Pancreas (tissue), 10 donors: ENCODE measurements at regions not wholly inside any gene's neighbourhood (a gene's known extent, or its start where the extent isn't known, plus 50 kb on each side); places are given as distances from the start of the nearest gene placed in this dataset.

Experiments
- ATAC-seq, 4 donors: fragments of 200-7000 bp; cut with Tn5 transposase; one replicate each; pipeline versions ENCODE4 v1.8.0 to v1.9.1; 2020; ENCODE audit warnings: mild to moderate bottlenecking in 4 of 4, moderate library complexity in 4 of 4
- DNase-seq, 6 donors: peaks; one replicate each; pipeline ENCODE4 v3.0.0-alpha.2; 2020
- FAIRE-seq: peaks from 2 replicates; lab custom pipeline; 2012; peaks lifted over from hg19 to GRCh38; lab: Jason Lieb, UNC
- H3K27ac ChIP-seq, 4 donors: fragments of 200-600 bp; sonication (generic); 1 replicate in 3 of 4; 2 replicates in 1 of 4; pipeline versions ENCODE4 v1.5.0 to v1.8.0; 2020
- H3K27me3 ChIP-seq, 4 donors: fragments of 200-600 bp; one replicate each; pipeline ENCODE4 v1.8.0; 2021
- H3K36me3 ChIP-seq, 3 donors: fragments of 200-600 bp; sonication (generic) in 1 of 3; one replicate each; pipeline versions ENCODE4 v1.5.0 to v1.8.0; 2020 to 2021
- H3K4me1 ChIP-seq, 3 donors: fragments of 200-600 bp; one replicate each; pipeline ENCODE4 v1.8.0; 2021
- H3K4me3 ChIP-seq, 4 donors: fragments of 200-600 bp; sonication (generic) in 2 of 4; one replicate each; pipeline versions ENCODE4 v1.5.0 to v1.8.0; 2020 to 2021
- H3K9me3 ChIP-seq, 4 donors: fragments of 200-600 bp; one replicate each; pipeline ENCODE4 v1.8.0; 2021
- WGBS, 2 donors: extraction: QIAGEN DNeasy Blood & Tissue Kit; methylation state at CpG; one replicate each; pipeline ENCODE4 v1.1.7; 2013; 5-methylcytosine and 5-hydroxymethylcytosine counted together
- intact Hi-C, 3 donors: fragments of 100-400 bp; cut with DNase I; formaldehyde crosslinking; loops; one replicate each; pipeline versions ENCODE4 v1.11.1 to v1.14.2; 2022
- TF ChIP-seq, protein P1 (sequence below), 4 donors: fragments of 200-600 bp; sonication (generic) in 3 of 4; IDR thresholded peaks; one replicate each; pipeline versions ENCODE4 v1.5.0 to v1.8.0; 2021; ENCODE audit warnings: antibody characterized with exemption in 4 of 4
- donor health status: healthy with polysubstance abuse.
- donor health status: DM: no; HTN: no; CAD: no; lungs with moderate emphysema.
- donor health status: DM: no; HTN: no; CAD: no.
- donor health status: control.
- donor health status: control.
- donor health status: Bipolar disorder and iron deficiency.
- donor health status: DM: yes; HTN: yes; CAD: no.
- donor health status: DM: no; HTN: no; CAD: no.
- donor health status: DM: no; HTN: no; CAD: no.
- donor health status: DM: yes; HTN: yes; CAD: no.

DNA sequence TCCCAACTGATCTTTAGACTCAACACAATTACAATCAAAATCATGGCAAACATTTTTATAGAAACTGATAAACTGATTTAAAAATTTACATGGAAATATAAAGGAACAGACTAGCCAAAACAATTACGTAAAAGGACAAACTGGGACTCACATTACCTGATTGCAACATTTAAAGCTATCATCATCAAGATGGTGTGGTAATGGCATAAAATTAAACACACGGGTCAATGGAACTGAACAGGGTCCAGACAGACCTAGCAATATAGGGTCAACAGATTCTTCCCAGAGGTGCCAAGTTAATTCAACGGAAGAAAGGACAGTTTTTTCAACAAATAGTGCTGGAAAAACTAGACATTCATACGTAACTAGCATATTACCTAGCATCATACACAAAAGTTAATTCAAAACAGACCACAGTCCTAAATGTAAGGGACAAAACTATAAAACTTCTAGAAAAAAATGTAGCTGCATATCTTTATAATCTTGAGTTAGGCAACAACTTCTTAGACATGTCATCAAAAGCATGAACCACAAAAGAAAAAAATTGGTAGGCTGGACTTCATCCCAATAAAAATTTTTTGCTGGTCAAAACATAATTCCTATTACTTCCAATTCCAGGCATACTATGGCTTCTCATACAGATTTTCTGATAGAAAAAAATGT, 147.4 kb upstream of the BEND6 start:
- H3K4me1 ChIP-seq = no peaks in the 10 kb centered on the region
- no peaks in the 10 kb centered on the region for H3K9me3 ChIP-seq
- 78 to 87% methylated on average over 4 of the region's 4 CpGs for WGBS, 2 donors
- DNase-seq (no peak), FAIRE-seq (no peak), ATAC-seq (no peak)
- no peak overlapping the region for H3K27ac ChIP-seq
- no peaks in the 10 kb centered on the region for H3K36me3 ChIP-seq
- intact Hi-C loops = no loop called here
- no peaks in the 10 kb centered on the region for H3K27me3 ChIP-seq
- TF ChIP-seq, protein P1, sequence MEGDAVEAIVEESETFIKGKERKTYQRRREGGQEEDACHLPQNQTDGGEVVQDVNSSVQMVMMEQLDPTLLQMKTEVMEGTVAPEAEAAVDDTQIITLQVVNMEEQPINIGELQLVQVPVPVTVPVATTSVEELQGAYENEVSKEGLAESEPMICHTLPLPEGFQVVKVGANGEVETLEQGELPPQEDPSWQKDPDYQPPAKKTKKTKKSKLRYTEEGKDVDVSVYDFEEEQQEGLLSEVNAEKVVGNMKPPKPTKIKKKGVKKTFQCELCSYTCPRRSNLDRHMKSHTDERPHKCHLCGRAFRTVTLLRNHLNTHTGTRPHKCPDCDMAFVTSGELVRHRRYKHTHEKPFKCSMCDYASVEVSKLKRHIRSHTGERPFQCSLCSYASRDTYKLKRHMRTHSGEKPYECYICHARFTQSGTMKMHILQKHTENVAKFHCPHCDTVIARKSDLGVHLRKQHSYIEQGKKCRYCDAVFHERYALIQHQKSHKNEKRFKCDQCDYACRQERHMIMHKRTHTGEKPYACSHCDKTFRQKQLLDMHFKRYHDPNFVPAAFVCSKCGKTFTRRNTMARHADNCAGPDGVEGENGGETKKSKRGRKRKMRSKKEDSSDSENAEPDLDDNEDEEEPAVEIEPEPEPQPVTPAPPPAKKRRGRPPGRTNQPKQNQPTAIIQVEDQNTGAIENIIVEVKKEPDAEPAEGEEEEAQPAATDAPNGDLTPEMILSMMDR (IDR thresholded peaks at IDR 0.05) = no peak
- H3K4me3 ChIP-seq = no peak overlapping the region

DNA sequence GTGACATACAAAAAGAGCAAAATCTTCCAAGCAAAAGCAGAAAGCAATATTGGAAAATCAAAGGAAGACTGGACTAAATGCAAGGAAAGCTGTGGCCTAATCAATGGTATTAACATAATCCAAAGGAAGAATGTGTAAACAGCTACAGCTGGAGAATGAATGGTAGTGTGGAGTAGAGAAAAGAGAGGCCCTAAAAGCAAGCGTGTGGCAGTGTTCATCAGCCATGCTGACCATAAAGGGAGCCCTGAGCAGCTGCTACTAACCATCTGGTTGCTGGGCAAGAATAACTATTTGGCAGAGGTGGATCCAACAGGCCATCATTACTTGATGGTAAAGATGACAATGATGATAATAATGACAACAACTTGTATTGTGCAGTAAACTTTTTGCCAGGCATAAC, 148.5 kb upstream of the BEND6 start:
- Histone ChIP-seq H3K36me3 (no peaks in the 10 kb centered on the region), H3K9me3 (no peaks in the 10 kb centered on the region), H3K4me1 (no peaks in the 10 kb centered on the region), H3K4me3 (no peak overlapping the region), H3K27ac (no peak overlapping the region), H3K27me3 (no peaks in the 10 kb centered on the region)
- no peak for DNase-seq
- FAIRE-seq = no peak
- 72 to 89% methylated on average over 1 of the region's 1 CpG for WGBS, 2 donors
- intact Hi-C loops = no loop called here
- TF ChIP-seq, protein P1 (IDR thresholded peaks at IDR 0.05) = no peak
- ATAC-seq = no peak

DNA sequence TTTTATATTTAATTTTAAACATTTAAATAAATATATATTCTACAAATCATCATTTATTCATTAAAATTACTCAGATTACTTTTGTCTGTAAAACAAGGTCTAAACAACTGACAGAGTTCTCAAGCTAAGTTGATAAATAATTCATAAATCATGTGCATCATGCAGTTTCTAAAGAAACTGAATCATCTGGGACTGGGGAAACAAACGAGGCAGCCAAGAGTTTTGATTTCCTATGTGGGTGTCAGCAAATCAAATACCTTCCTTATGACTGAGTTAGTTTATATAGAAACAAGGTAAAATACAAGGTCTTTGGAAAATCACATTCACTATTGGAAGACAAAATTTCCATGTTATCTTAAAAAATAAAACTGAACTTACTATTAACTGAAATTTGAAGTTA, 149.9 kb upstream of the BEND6 start:
- DNase-seq (no peak), ATAC-seq (no peak), FAIRE-seq (no peak)
- Histone ChIP-seq H3K27me3 (no peaks in the 10 kb centered on the region), H3K9me3 (no peaks in the 10 kb centered on the region), H3K4me1 (no peaks in the 10 kb centered on the region), H3K27ac (no peak overlapping the region), H3K4me3 (no peak overlapping the region), H3K36me3 (no peaks in the 10 kb centered on the region)
- TF ChIP-seq, protein P1 (IDR thresholded peaks at IDR 0.05) = no peak
- 30 to 40% methylated on average over 1 of the region's 1 CpG for WGBS, 2 donors
- intact Hi-C loops = no loop called here

- no peak for ATAC-seq
- Histone ChIP-seq H3K27me3 (no peaks in the 10 kb centered on the region), H3K9me3 (no peaks in the 10 kb centered on the region), H3K4me1 (no peaks in the 10 kb centered on the region), H3K4me3 (no peak overlapping the region), H3K36me3 (no peaks in the 10 kb centered on the region), H3K27ac (no peak overlapping the region)
- WGBS, 2 donors = 59 to 68% methylated on average over 2 of the region's 2 CpGs
- DNase-seq = no peak
- TF ChIP-seq, protein P1 (IDR thresholded peaks at IDR 0.05) = no peak
- FAIRE-seq = no peak
- intact Hi-C loops = no loop called here
Measured at GRCh38 chr6:56803594-56803993, 151.3 kb upstream of the BEND6 start.

DNA sequence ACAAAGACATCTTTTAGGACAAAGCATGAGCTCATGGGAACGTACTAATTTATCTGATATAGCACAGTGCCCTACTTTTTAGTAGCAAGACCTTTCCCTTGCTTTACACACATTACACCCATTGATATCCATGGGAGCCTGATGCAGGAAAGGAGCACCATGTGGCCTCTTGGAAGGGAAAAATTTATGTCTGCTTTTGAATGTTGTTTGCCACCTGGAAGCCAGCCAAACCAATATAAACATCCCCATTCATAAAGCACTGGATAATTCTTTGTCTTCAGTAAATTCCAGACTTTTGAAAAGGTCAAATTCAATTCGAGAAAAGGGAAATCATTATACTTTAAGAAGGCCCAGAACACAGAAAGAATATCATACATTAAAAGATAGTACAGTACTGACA, 152.3 kb upstream of the BEND6 start:
- intact Hi-C loops = no loop called here
- H3K4me3 ChIP-seq = no peak overlapping the region
- H3K36me3 ChIP-seq = no peaks in the 10 kb centered on the region
- no peaks in the 10 kb centered on the region for H3K27me3 ChIP-seq
- FAIRE-seq (no peak), DNase-seq (no peak), ATAC-seq (no peak)
- TF ChIP-seq, protein P1 (IDR thresholded peaks at IDR 0.05) = no peak
- no peaks in the 10 kb centered on the region for H3K9me3 ChIP-seq
- H3K27ac ChIP-seq = no peak overlapping the region
- no peaks in the 10 kb centered on the region for H3K4me1 ChIP-seq
- 31 to 32% methylated on average over 2 of the region's 2 CpGs for WGBS, 2 donors
